GM12864 (cell line): ENCODE measurements at regions not wholly inside any gene's neighbourhood (a gene's known extent, or its start where the extent isn't known, plus 50 kb on each side); places are given as distances from the start of the nearest gene placed in this dataset.
A peak's percentile ranks its signal among the peaks of the same experiment; 100 is the strongest.
"Not testable (repeated sequence)": the region's sequence is repeated elsewhere in the genome, so short reads cannot be mapped to it uniquely, and the experiment has no call there.

ENCODE experiments used
- DNase-seq: peaks from one replicate; pipeline ENCODE4 v3.0.0-alpha.2; 2011; ENCODE audit warnings: low read depth
- H3K4me3 ChIP-seq: 2 replicates; pipeline ENCODE4 v1.5.1; 2011; ENCODE audit warnings: mild to moderate bottlenecking, low read depth, low read length, control low read depth
- CTCF ChIP-seq: IDR thresholded peaks from 2 replicates; pipeline ENCODE4 v1.5.1; 2011; ENCODE audit warnings: low read depth, mild to moderate bottlenecking, moderate library complexity, low read length, control low read depth, inconsistent platforms; ENCODE audit errors: missing control alignments

GRCh38 chr14:65847075-65847847 lies 434.7 kb downstream of the FUT8 start:
- H3K4me3 ChIP-seq: no peak overlapping the region
- DNase-seq: peak; percentile 31
- no peak for TF ChIP-seq CTCF

GRCh38 chr14:65847931-65848330 lies 435.4 kb downstream of the FUT8 start:
- not testable (repeated sequence) for H3K4me3 ChIP-seq, DNase-seq

- no peak for TF ChIP-seq CTCF
- H3K4me3 ChIP-seq: no peak overlapping the region
- no peak for DNase-seq
These were observed 436.6 kb downstream of the FUT8 start for GRCh38 chr14:65849091-65849490.

- no peak for DNase-seq
- TF ChIP-seq CTCF: no peak
These were observed 437.0 kb downstream of the FUT8 start for GRCh38 chr14:65849558-65849957.

GRCh38 chr14:65850429-65851135 lies 438.1 kb downstream of the FUT8 start:
- DNase-seq: no peak
- no peak for TF ChIP-seq CTCF
- no peak overlapping the region for H3K4me3 ChIP-seq

More at GRCh38 chr14:65849558-65849957, 437.0 kb downstream of the FUT8 start:
- no peak overlapping the region for H3K4me3 ChIP-seq

GRCh38 chr14:65852689-65853088 lies 440.2 kb downstream of the FUT8 start:
- DNase-seq: no peak
- TF ChIP-seq CTCF: no peak
- no peak overlapping the region for H3K4me3 ChIP-seq

GRCh38 chr14:65853407-65853955 lies 441.0 kb downstream of the FUT8 start:
- TF ChIP-seq CTCF: no peak
- H3K4me3 ChIP-seq: no peak overlapping the region
- no peak for DNase-seq
